HCT116 (cell line): ENCODE measurements at regions not wholly inside any gene's neighbourhood (a gene's known extent, or its start where the extent isn't known, plus 50 kb on each side); places are given as distances from the start of the nearest gene placed in this dataset.

Experiments used
- ATAC-seq: fragments of 200-7000 bp; cut with Tn5 transposase; 2 replicates; pipeline ENCODE4 v1.9.1; 2020; ENCODE audit warnings: mild to moderate bottlenecking, moderate library complexity
- BruUV-seq: library from RNA; stranded (reverse); fragments of 400-500 nt; replicated peaks from 2 replicates; lab custom pipeline; 2021; lab: Mats Ljungman, UMichigan
- CTCF ChIA-PET: fragments of 300-600 bp; sonication (Branson Sonifier 250); formaldehyde crosslinking; loops from one replicate; lab custom pipeline; 2021; ENCODE audit warnings: antibody characterized with exemption; lab: Charles Lee
- POLR2A ChIA-PET: fragments of 300-600, 350-600 bp; sonication (Branson Sonifier 250); formaldehyde crosslinking; loops from one replicate; lab custom pipeline; 2021; ENCODE audit warnings: antibody characterized with exemption; lab: Charles Lee
- RAD21 ChIA-PET, 2 experiments: fragments of 300-600 bp; sonication (Branson Sonifier 250); formaldehyde crosslinking; loops; one replicate each; lab custom pipeline; 2023; ENCODE audit warnings: low total read pairs in 2 of 2; ENCODE audit not compliant: uncharacterized antibody in 2 of 2, unreplicated experiment in 2 of 2, low non-redundant PET in 1 of 2; lab: Charles Lee
- DNase-seq: peaks from one replicate; pipeline ENCODE4 v3.0.0-alpha.2; 2010; ENCODE audit warnings: low read depth, low spot score
- H2AFZ ChIP-seq: fragments of 200-600 bp; shearing (Covaris generic), sonication (generic); 2 replicates; pipeline ENCODE4 v1.6.1; 2017; ENCODE audit warnings: low read depth, mixed run types, mixed read lengths, antibody characterized with exemption, low read length; ENCODE audit not compliant: poor library complexity, severe bottlenecking
- H3K27ac ChIP-seq: 2 replicates; pipeline ENCODE4 v1.5.1; 2012; ENCODE audit warnings: low read depth, low read length
- H3K27me3 ChIP-seq: fragments of 200-600 bp; sonication (generic); 2 replicates; pipeline ENCODE4 v1.6.1; 2016; ENCODE audit warnings: mixed run types, low read length, mixed read lengths; ENCODE audit not compliant: insufficient read depth
- H3K36me3 ChIP-seq, 2 experiments: fragments of 200-500 bp in 1 of 2; fragments of 200-600 bp in 1 of 2; sonication (Bioruptor generic) in 1 of 2; sonication (generic) in 1 of 2; 2 replicates each; pipeline versions ENCODE4 v1.5.1 to v1.6.1; 2014 to 2016; ENCODE audit warnings: low read length in 2 of 2, inconsistent platforms in 1 of 2, mixed read lengths in 1 of 2, mixed run types in 1 of 2; ENCODE audit not compliant: insufficient read depth in 2 of 2, control insufficient read depth in 1 of 2
- H3K4me1 ChIP-seq, 2 experiments: fragments of 200-600 bp in 1 of 2; sonication (generic) in 1 of 2; 2 replicates each; pipeline versions ENCODE4 v1.5.1 to v1.6.1; 2012 to 2017; ENCODE audit warnings: low read length in 2 of 2, inconsistent platforms in 1 of 2, mild to moderate bottlenecking in 1 of 2, mixed read lengths in 1 of 2, mixed run types in 1 of 2, moderate library complexity in 1 of 2; ENCODE audit not compliant: insufficient read depth in 2 of 2, control insufficient read depth in 1 of 2
- H3K4me2 ChIP-seq: fragments of 200-600 bp; sonication (generic); 2 replicates; pipeline ENCODE4 v1.6.1; 2017; ENCODE audit warnings: mixed run types, low read length, mixed read lengths
- H3K4me3 ChIP-seq, 2 experiments: fragments of 200-600 bp in 1 of 2; sonication (generic) in 1 of 2; replicated peaks in 1 of 2; 2 replicates each; pipeline ENCODE4 v1.5.1; 2011 to 2016; ENCODE audit warnings: low read length in 2 of 2, control low read depth in 1 of 2, low read depth in 1 of 2, mild to moderate bottlenecking in 1 of 2, mixed read lengths in 1 of 2, mixed run types in 1 of 2
- H3K79me2 ChIP-seq: fragments of 200-600 bp; sonication (generic); 2 replicates; pipeline ENCODE4 v1.6.1; 2017; ENCODE audit warnings: mild to moderate bottlenecking, mixed run types, low read length, moderate library complexity, mixed read lengths; ENCODE audit not compliant: insufficient read depth
- H3K9ac ChIP-seq: fragments of 200-600 bp; sonication (generic); 2 replicates; pipeline ENCODE4 v1.6.1; 2016; ENCODE audit warnings: low read length, mixed read lengths
- H3K9me2 ChIP-seq: fragments of 200-600 bp; sonication (generic), shearing (Covaris generic); 2 replicates; pipeline ENCODE4 v1.6.1; 2017; ENCODE audit warnings: mixed run types, mild to moderate bottlenecking, moderate library complexity; ENCODE audit not compliant: insufficient read depth
- H3K9me3 ChIP-seq, 2 experiments: fragments of 200-500 bp in 1 of 2; fragments of 200-600 bp in 1 of 2; sonication (Bioruptor generic) in 1 of 2; sonication (generic) in 1 of 2; 2 replicates each; pipeline ENCODE4 v1.6.1; 2014 to 2017; ENCODE audit warnings: low read length in 2 of 2, mixed read lengths in 2 of 2, inconsistent platforms in 1 of 2, low read depth in 1 of 2, mild to moderate bottlenecking in 1 of 2, mixed run types in 1 of 2, moderate library complexity in 1 of 2; ENCODE audit not compliant: control insufficient read depth in 1 of 2, insufficient read depth in 1 of 2
- H4K20me1 ChIP-seq: fragments of 200-600 bp; sonication (generic), shearing (Covaris generic); 2 replicates; pipeline ENCODE4 v1.6.1; 2017; ENCODE audit warnings: mixed run types, mild to moderate bottlenecking, moderate library complexity; ENCODE audit not compliant: insufficient read depth
- EGR1 ChIP-seq: IDR thresholded peaks from 2 replicates; pipeline ENCODE4 v1.6.1; 2012; ENCODE audit warnings: low read depth
- EZH2 ChIP-seq: fragments of 200-600 bp; sonication (generic); IDR thresholded peaks from 2 replicates; pipeline ENCODE4 v1.6.1; 2017; ENCODE audit warnings: antibody characterized with exemption, mixed run types
- EZH2phosphoT487 ChIP-seq: fragments of 200-600 bp; IDR thresholded peaks from 2 replicates; pipeline ENCODE4 v1.6.1; 2018; ENCODE audit warnings: antibody characterized with exemption, borderline replicate concordance
- FOSL1 ChIP-seq: IDR thresholded peaks from 2 replicates; pipeline ENCODE4 v1.6.1; 2012; ENCODE audit warnings: low read depth
- JUND ChIP-seq: IDR thresholded peaks from 2 replicates; pipeline ENCODE4 v1.6.1; 2012
- POLR2A ChIP-seq: IDR thresholded peaks from 2 replicates; pipeline ENCODE4 v1.7.0; 2011; ENCODE audit warnings: borderline replicate concordance; ENCODE audit not compliant: insufficient read depth, insufficient read length; ENCODE audit errors: extremely low read depth
- POLR2AphosphoS5 ChIP-seq: IDR thresholded peaks from 2 replicates; pipeline ENCODE4 v1.6.1; 2011; ENCODE audit warnings: mild to moderate bottlenecking, low read depth, low read length, moderate library complexity
- RAD21 ChIP-seq: IDR thresholded peaks from 2 replicates; pipeline ENCODE4 v1.6.1; 2012; ENCODE audit warnings: low read depth, mild to moderate bottlenecking
- SP1 ChIP-seq: IDR thresholded peaks from 2 replicates; pipeline ENCODE4 v1.6.1; 2012; ENCODE audit warnings: low read depth
- TCF7L2 ChIP-seq: IDR thresholded peaks from 2 replicates; pipeline ENCODE4 v1.7.0; 2011; ENCODE audit warnings: borderline replicate concordance, inconsistent platforms; ENCODE audit not compliant: insufficient read depth, insufficient read length; ENCODE audit errors: extremely low read depth
- YY1 ChIP-seq: IDR thresholded peaks from 2 replicates; pipeline ENCODE4 v1.6.1; 2011; ENCODE audit warnings: low read length, low read depth, moderate library complexity, mild to moderate bottlenecking; ENCODE audit not compliant: insufficient replicate concordance; ENCODE audit errors: extremely low read depth
- ZFX ChIP-seq: fragments of 450-650 bp; IDR thresholded peaks from 2 replicates; pipeline ENCODE4 v1.6.1; 2017
- intact Hi-C: fragments of 100-400 bp; cut with micrococcal nuclease; formaldehyde crosslinking; loops from 2 replicates; pipeline ENCODE4 v1.10.0; 2022
- TF ChIP-seq, protein P1 (sequence below): IDR thresholded peaks from 2 replicates; pipeline ENCODE4 v1.6.1; 2012
- TF ChIP-seq, protein P2 (sequence below), 3 experiments: fragments of 200-600 bp in 1 of 3; sonication (generic) in 1 of 3; IDR thresholded peaks in 2 of 3; conservative IDR thresholded peaks in 1 of 3; 2 replicates each; pipeline ENCODE4 v1.5.1; 2012 to 2017; ENCODE audit warnings: low read depth in 2 of 3, low read length in 2 of 3, antibody characterized with exemption in 1 of 3, borderline replicate concordance in 1 of 3, control low read depth in 1 of 3, mild to moderate bottlenecking in 1 of 3, mixed read lengths in 1 of 3, mixed run types in 1 of 3, moderate library complexity in 1 of 3; ENCODE audit not compliant: insufficient read depth in 1 of 3
- TF ChIP-seq, protein P3 (sequence below): IDR thresholded peaks from 2 replicates; pipeline ENCODE4 v1.6.1; 2012; ENCODE audit warnings: low read depth
- TF ChIP-seq, protein P4 (sequence below): IDR thresholded peaks from 2 replicates; pipeline ENCODE4 v1.6.1; 2012
- TF ChIP-seq, protein P5 (sequence below): IDR thresholded peaks from 2 replicates; pipeline ENCODE4 v1.6.1; 2011; ENCODE audit warnings: mild to moderate bottlenecking, low read length, moderate library complexity; ENCODE audit not compliant: insufficient replicate concordance; ENCODE audit errors: extremely low read depth

DNA sequence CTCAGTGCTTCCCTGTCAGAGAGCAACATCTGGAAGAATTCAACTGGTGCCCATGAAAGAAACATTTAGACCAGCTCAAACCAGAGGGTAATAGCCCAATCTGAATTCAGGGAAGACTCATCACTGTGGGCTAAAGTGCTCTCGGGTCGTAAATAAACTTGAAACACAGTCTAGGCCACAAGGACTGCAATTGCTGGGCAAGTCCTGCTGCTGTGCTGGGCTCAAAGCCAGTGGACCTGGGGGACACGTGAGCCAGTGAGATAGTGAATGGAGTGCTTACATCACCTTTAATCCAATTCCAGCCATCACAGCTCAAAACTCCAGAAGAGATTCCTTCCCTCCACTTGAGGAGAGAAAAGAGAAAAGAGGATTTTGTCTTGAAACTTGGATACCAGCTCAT, 78.1 kb upstream of the DAP start:
- ChIA-PET POLR2A (no interaction called here), CTCF (no interaction called here), RAD21 (no interaction called here)
- TF ChIP-seq POLR2AphosphoS5 (no peak), JUND (no peak), EZH2phosphoT487 (no peak), RAD21 (no peak), SP1 (no peak), YY1 (no peak), EGR1 (no peak), EZH2 (no peak), ZFX (no peak), POLR2A (no peak), TCF7L2 (no peak), FOSL1 (no peak)
- TF ChIP-seq, protein P1, sequence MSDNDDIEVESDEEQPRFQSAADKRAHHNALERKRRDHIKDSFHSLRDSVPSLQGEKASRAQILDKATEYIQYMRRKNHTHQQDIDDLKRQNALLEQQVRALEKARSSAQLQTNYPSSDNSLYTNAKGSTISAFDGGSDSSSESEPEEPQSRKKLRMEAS = no peak
- TF ChIP-seq, protein P2, sequence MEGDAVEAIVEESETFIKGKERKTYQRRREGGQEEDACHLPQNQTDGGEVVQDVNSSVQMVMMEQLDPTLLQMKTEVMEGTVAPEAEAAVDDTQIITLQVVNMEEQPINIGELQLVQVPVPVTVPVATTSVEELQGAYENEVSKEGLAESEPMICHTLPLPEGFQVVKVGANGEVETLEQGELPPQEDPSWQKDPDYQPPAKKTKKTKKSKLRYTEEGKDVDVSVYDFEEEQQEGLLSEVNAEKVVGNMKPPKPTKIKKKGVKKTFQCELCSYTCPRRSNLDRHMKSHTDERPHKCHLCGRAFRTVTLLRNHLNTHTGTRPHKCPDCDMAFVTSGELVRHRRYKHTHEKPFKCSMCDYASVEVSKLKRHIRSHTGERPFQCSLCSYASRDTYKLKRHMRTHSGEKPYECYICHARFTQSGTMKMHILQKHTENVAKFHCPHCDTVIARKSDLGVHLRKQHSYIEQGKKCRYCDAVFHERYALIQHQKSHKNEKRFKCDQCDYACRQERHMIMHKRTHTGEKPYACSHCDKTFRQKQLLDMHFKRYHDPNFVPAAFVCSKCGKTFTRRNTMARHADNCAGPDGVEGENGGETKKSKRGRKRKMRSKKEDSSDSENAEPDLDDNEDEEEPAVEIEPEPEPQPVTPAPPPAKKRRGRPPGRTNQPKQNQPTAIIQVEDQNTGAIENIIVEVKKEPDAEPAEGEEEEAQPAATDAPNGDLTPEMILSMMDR (IDR thresholded peaks at IDR 0.05 in 2 of 3, conservative IDR thresholded peaks at IDR 0.05 in 1 of 3; ENCODE audit: borderline replicate concordance in 1 of 3, insufficient read depth in 1 of 3, low read depth in 2 of 3, low read length in 2 of 3) = no peak
- TF ChIP-seq, protein P3, sequence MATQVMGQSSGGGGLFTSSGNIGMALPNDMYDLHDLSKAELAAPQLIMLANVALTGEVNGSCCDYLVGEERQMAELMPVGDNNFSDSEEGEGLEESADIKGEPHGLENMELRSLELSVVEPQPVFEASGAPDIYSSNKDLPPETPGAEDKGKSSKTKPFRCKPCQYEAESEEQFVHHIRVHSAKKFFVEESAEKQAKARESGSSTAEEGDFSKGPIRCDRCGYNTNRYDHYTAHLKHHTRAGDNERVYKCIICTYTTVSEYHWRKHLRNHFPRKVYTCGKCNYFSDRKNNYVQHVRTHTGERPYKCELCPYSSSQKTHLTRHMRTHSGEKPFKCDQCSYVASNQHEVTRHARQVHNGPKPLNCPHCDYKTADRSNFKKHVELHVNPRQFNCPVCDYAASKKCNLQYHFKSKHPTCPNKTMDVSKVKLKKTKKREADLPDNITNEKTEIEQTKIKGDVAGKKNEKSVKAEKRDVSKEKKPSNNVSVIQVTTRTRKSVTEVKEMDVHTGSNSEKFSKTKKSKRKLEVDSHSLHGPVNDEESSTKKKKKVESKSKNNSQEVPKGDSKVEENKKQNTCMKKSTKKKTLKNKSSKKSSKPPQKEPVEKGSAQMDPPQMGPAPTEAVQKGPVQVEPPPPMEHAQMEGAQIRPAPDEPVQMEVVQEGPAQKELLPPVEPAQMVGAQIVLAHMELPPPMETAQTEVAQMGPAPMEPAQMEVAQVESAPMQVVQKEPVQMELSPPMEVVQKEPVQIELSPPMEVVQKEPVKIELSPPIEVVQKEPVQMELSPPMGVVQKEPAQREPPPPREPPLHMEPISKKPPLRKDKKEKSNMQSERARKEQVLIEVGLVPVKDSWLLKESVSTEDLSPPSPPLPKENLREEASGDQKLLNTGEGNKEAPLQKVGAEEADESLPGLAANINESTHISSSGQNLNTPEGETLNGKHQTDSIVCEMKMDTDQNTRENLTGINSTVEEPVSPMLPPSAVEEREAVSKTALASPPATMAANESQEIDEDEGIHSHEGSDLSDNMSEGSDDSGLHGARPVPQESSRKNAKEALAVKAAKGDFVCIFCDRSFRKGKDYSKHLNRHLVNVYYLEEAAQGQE = no peak
- TF ChIP-seq, protein P4, sequence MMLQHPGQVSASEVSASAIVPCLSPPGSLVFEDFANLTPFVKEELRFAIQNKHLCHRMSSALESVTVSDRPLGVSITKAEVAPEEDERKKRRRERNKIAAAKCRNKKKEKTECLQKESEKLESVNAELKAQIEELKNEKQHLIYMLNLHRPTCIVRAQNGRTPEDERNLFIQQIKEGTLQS = no peak
- TF ChIP-seq, protein P5, sequence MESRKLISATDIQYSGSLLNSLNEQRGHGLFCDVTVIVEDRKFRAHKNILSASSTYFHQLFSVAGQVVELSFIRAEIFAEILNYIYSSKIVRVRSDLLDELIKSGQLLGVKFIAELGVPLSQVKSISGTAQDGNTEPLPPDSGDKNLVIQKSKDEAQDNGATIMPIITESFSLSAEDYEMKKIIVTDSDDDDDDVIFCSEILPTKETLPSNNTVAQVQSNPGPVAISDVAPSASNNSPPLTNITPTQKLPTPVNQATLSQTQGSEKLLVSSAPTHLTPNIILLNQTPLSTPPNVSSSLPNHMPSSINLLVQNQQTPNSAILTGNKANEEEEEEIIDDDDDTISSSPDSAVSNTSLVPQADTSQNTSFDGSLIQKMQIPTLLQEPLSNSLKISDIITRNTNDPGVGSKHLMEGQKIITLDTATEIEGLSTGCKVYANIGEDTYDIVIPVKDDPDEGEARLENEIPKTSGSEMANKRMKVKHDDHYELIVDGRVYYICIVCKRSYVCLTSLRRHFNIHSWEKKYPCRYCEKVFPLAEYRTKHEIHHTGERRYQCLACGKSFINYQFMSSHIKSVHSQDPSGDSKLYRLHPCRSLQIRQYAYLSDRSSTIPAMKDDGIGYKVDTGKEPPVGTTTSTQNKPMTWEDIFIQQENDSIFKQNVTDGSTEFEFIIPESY = no peak
- no peak overlapping the region for H3K27ac ChIP-seq
- no peak for DNase-seq
- no peaks in the 10 kb centered on the region for H3K27me3 ChIP-seq
- no peak overlapping the region for H2AFZ ChIP-seq
- intact Hi-C loops = no loop called here
- no peaks in the 10 kb centered on the region for H4K20me1 ChIP-seq
- no peaks in the 10 kb centered on the region for H3K9me2 ChIP-seq
- no peak overlapping the region for H3K4me3 ChIP-seq
- H3K9ac ChIP-seq = no peak overlapping the region
- no peaks in the 10 kb centered on the region for H3K79me2 ChIP-seq
- no peak for ATAC-seq
- H3K36me3 ChIP-seq = no peaks in the 10 kb centered on the region
- H3K4me2 ChIP-seq = no peak overlapping the region
- no TSS peak for BruUV-seq
- H3K9me3 ChIP-seq = no peaks in the 10 kb centered on the region
- H3K4me1 ChIP-seq = no peaks in the 10 kb centered on the region
